Natural killer cell (primary cell): ENCODE measurements at regions not wholly inside any gene's neighbourhood (a gene's known extent, or its start where the extent isn't known, plus 50 kb on each side); places are given as distances from the start of the nearest gene placed in this dataset.

Experiments
- ATAC-seq, 3 donors: fragments of 150-1000 bp in 2 of 3; fragments of 200-7000 bp in 1 of 3; cut with Tn5 transposase; 1 replicate in 1 of 3; 2 replicates in 2 of 3; pipeline ENCODE4 v1.10.0; 2021; ENCODE audit warnings: mild to moderate bottlenecking in 2 of 3, moderate library complexity in 2 of 3
- DNase-seq, 2 donors: peaks; one replicate each; pipeline versions ENCODE4 v3.0.0 to v3.0.0-alpha.2; 2013 to 2021; ENCODE audit warnings: mixed read lengths in 1 of 2
- H3K27ac ChIP-seq: one replicate; pipeline ENCODE4 v1.5.1; 2013; ENCODE audit warnings: mild to moderate bottlenecking, low read length
- H3K27me3 ChIP-seq: one replicate; pipeline ENCODE4 v1.6.1; 2013; ENCODE audit warnings: low read length; ENCODE audit not compliant: control insufficient read depth, insufficient read depth
- H3K36me3 ChIP-seq: one replicate; pipeline ENCODE4 v1.6.1; 2013; ENCODE audit warnings: low read length; ENCODE audit not compliant: control insufficient read depth, insufficient read depth
- H3K4me1 ChIP-seq: one replicate; pipeline ENCODE4 v1.6.1; 2013; ENCODE audit warnings: low read length; ENCODE audit not compliant: control insufficient read depth, insufficient read depth
- H3K4me3 ChIP-seq: one replicate; pipeline ENCODE4 v1.5.1; 2013; ENCODE audit warnings: low read length
- H3K9me3 ChIP-seq: one replicate; pipeline ENCODE4 v1.6.1; 2013; ENCODE audit warnings: low read length; ENCODE audit not compliant: control insufficient read depth, insufficient read depth
- H3K27ac Mint-ChIP-seq, 2 donors: one replicate each; pipeline ENCODE4 v1.8.0; 2022; ENCODE audit warnings: mild to moderate bottlenecking in 2 of 2, mixed read lengths in 2 of 2, moderate library complexity in 1 of 2
- H3K27me3 Mint-ChIP-seq, 2 donors: one replicate each; pipeline ENCODE4 v1.8.0; 2022; ENCODE audit warnings: low read depth in 2 of 2, mixed read lengths in 2 of 2
- H3K36me3 Mint-ChIP-seq: one replicate; pipeline ENCODE4 v1.8.0; 2022; ENCODE audit warnings: mixed read lengths
- H3K4me1 Mint-ChIP-seq, 2 donors: one replicate each; pipeline ENCODE4 v1.8.0; 2022; ENCODE audit warnings: mixed read lengths in 2 of 2
- H3K4me3 Mint-ChIP-seq: one replicate; pipeline ENCODE4 v1.8.0; 2022; ENCODE audit warnings: mild to moderate bottlenecking, moderate library complexity, mixed read lengths
- H3K9me3 Mint-ChIP-seq, 2 donors: one replicate each; pipeline ENCODE4 v1.8.0; 2022; ENCODE audit warnings: mixed read lengths in 2 of 2
- CTCF ChIP-seq: fragments of 200-600 bp; IDR thresholded peaks from one replicate; pipeline ENCODE4 v1.8.0; 2022; ENCODE audit warnings: antibody characterized with exemption
- WGBS: methylation state at CpG from one replicate; pipeline ENCODE4 v1.1.7; 2013; ENCODE audit warnings: missing lambda C conversion rate; ENCODE audit not compliant: insufficient coverage; 5-methylcytosine and 5-hydroxymethylcytosine counted together
- intact Hi-C: fragments of 100-400 bp; cut with micrococcal nuclease; formaldehyde crosslinking; loops from one replicate; pipeline ENCODE4 v1.14.2; 2022

- 64% methylated on average over 11 of the region's 14 CpGs for WGBS
- intact Hi-C loops = no loop called here
- H3K4me1 ChIP-seq = no peaks in the 10 kb centered on the region
These were observed 547.9 kb upstream of the TMPRSS15 start for GRCh38 chr21:18951271-18952038.

DNA sequence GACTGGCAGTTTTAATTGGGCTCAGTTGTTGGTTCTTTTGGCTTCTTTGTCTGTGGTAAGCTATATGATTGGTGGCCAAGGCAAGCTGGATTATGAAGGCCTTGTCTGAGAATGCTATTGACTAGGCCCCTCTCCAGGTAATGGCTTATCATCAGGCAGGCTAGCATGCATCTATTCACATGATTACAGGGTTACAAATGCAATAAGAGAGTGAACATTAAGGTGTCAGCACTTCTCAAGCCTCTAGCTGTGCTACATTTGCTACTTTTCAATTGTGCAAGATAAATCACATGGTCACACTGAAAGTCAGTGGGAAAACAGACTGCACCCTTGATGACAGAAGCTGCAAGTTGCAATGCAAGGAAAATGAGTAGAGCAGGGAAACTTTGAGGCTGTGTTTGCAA, 550.9 kb upstream of the TMPRSS15 start:
- H3K4me1 Mint-ChIP-seq = no peaks in the 10 kb centered on the region
- intact Hi-C loops = no loop called here
- H3K36me3 Mint-ChIP-seq = no peaks in the 10 kb centered on the region
- Histone ChIP-seq H3K27ac (no peak overlapping the region), H3K36me3 (no peaks in the 10 kb centered on the region), H3K4me1 (no peaks in the 10 kb centered on the region), H3K4me3 (no peak overlapping the region), H3K9me3 (no peaks in the 10 kb centered on the region), H3K27me3 (no peaks in the 10 kb centered on the region)
- ATAC-seq (no peak), DNase-seq (no peak)
- H3K9me3 Mint-ChIP-seq = peaks cover 1 to 7% of the 10 kb centered on the region in 2 donors
- no peak overlapping the region for H3K27ac Mint-ChIP-seq
- no peaks in the 10 kb centered on the region for H3K27me3 Mint-ChIP-seq
- no peak for TF ChIP-seq CTCF
- H3K4me3 Mint-ChIP-seq = no peak overlapping the region

More at GRCh38 chr21:18951271-18952038, 547.9 kb upstream of the TMPRSS15 start:
- Mint-ChIP-seq H3K4me3 (no peak overlapping the region), H3K27ac (no peak overlapping the region), H3K4me1 (no peaks in the 10 kb centered on the region), H3K36me3 (no peaks in the 10 kb centered on the region), H3K27me3 (no peaks in the 10 kb centered on the region), H3K9me3 (peaks cover 2 to 9% of the 10 kb centered on the region in 2 donors)
- Histone ChIP-seq H3K4me3 (no peak overlapping the region), H3K27ac (no peak overlapping the region), H3K36me3 (no peaks in the 10 kb centered on the region), H3K9me3 (no peaks in the 10 kb centered on the region), H3K27me3 (no peaks in the 10 kb centered on the region)
- ATAC-seq (no peak), DNase-seq (no peak)
- no peak for TF ChIP-seq CTCF

DNA sequence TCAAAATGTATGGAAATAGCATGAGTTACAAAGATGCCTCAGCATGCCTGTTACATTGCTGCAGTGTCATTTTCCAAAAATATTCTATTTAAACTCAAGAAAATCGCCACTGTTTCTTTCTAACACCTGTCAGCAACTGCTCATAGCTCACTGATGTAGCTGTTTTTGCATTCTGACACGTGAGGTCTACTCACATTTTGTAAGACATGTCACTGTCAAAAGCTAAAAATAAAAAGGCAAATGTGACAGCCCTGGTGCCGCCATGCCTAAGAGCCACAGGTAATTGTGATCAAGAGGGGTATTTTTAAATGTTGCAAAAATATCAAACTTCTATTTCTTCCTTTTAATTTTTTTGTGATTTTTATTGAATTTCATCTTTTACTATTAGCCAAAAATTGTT, 556.2 kb upstream of the TMPRSS15 start:
- intact Hi-C loops = no loop called here
- 66% methylated on average over 2 of the region's 3 CpGs for WGBS

More for the DNA sequence above, 556.2 kb upstream of the TMPRSS15 start:
- no peaks in the 10 kb centered on the region for H3K36me3 ChIP-seq
- ATAC-seq (no peak), DNase-seq (no peak)
- no peaks in the 10 kb centered on the region for H3K27me3 Mint-ChIP-seq
- TF ChIP-seq CTCF = no peak
- peaks cover 0 to 12% of the 10 kb centered on the region in 2 donors for H3K9me3 Mint-ChIP-seq
- H3K27me3 ChIP-seq = no peaks in the 10 kb centered on the region
- H3K36me3 Mint-ChIP-seq = no peaks in the 10 kb centered on the region
- no peak overlapping the region for H3K4me3 Mint-ChIP-seq
- H3K27ac ChIP-seq = no peak overlapping the region
- no peaks in the 10 kb centered on the region for H3K9me3 ChIP-seq
- no peaks in the 10 kb centered on the region for H3K4me1 Mint-ChIP-seq
- H3K27ac Mint-ChIP-seq = no peak overlapping the region
- H3K4me3 ChIP-seq = no peak overlapping the region
- no peaks in the 10 kb centered on the region for H3K4me1 ChIP-seq
